ENCODE measurements at regions not wholly inside any gene's neighbourhood (a gene's known extent, or its start where the extent isn't known, plus 50 kb on each side); places are given as distances from the start of the nearest gene placed in this dataset.

DNA sequence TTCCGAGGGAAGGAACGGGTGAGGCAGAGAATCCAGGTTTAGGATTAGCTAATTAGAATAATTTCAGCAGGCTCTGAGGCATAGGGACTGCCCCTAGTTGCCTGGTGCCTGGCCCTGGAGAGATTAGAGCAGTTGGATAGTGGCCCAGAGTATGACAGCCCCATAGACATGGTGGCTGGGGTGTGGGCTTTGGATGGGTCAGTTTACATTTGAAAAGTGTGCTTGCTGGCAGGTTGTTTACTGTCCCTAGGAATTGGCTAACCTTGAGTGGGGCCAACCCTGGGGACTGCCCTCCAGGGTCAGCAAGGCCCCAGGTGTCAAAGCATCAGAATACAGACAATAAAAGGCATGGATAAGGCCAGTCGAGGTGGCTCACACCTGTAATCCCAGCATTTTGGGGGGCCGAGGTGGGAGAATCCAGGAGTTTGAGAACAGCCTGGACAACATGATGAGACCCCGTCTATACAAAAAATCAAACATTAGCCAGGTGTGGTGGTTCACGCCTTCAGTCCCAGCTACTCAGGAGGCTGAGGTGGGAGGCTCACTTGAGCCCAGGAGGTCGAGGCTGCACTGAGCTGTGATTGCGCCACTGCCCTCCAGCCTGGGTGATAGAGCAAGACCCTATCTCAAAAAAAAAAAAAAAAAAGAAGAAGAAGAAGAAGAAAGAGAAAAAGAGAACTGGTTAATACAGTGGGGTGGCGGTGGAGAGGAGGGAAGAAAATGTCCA is 182.3 kb upstream of the PWP1 start:
- TF ChIP-seq CTCF (conservative IDR thresholded peaks at IDR 0.05; ENCODE audit: low read depth, low read length) (no peak), EZH2 (IDR thresholded peaks at IDR 0.05; ENCODE audit: borderline replicate concordance, low read depth, low read length, poor library complexity, severe bottlenecking) (no peak)
- CTCF ChIA-PET = no interaction called here
- no TSS peak for BruUV-seq (replicated peaks)
- Histone ChIP-seq H3K4me1 (ENCODE audit: insufficient read depth, low read length, poor library complexity, severe bottlenecking) (peaks cover 9% of the 10 kb centered on the region), H3K27me3 (replicated peaks; ENCODE audit: insufficient read depth, low read depth, low read length, poor library complexity) (no peaks in the 10 kb centered on the region), H3K27ac (ENCODE audit: low read depth, low read length, poor library complexity, severe bottlenecking) (no peak overlapping the region), H3K9me3 (ENCODE audit: low read depth, low read length, poor library complexity, severe bottlenecking) (no peaks in the 10 kb centered on the region), H3K4me3 (ENCODE audit: low read depth, low read length, poor library complexity, severe bottlenecking) (no peak overlapping the region), H3K36me3 (ENCODE audit: insufficient read depth, low read length, poor library complexity, severe bottlenecking) (no peaks in the 10 kb centered on the region)
- POLR2A ChIA-PET (ENCODE audit: low non-redundant PET) = no interaction called here
- no peak for DNase-seq (ENCODE audit: low spot score)
- intact Hi-C loops (cut with micrococcal nuclease; ENCODE audit: unreplicated experiment) = no loop called here

DNA sequence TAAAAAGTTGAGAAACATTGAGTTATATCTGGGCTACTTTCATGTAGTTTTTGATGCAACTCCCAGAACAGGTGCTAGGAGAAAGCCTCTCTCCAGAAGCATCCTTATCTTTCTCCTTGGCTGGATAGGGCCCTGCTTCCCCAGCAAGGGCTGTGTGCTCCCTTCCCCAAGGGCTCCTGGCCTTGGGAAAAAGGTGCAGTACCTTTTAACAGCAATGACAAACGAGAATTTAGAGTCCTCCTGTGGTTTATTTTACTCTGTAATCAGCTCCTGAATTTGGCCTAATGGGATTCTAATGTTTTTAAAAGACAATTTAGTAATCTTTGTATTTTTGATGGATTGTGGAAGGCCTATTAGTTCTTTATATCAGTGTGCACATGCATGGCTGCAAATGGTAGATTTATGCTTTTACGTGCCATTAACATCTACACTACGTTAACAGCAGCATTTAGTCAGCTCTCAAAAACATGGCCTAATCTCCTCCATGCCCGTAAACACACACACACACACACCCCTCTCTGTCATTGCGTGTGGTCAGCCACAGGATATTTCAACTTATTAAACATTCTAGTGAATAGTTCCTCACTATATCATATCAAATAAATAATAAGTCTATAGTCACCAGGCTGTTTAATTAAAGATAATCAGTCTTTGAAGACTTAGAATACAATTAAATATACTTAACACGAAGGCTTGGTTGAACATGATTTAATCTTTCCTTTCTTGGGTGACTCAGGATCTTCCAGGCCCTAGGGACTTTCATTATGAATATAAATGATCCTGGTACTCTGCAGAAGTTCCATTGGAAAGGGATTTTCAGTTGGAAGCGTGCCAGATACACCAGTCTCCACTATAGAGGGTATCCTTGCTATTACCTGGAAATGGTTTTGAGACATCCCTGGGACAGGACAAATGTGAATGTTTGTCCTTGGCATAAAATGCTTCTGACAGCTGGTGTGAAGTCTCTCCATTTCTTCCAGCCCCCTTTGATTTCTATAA is 181.4 kb upstream of the PWP1 start:
- Histone ChIP-seq H3K4me1 (ENCODE audit: insufficient read depth, low read length, poor library complexity, severe bottlenecking) (peaks cover 9% of the 10 kb centered on the region), H3K4me3 (ENCODE audit: low read depth, low read length, poor library complexity, severe bottlenecking) (no peak overlapping the region), H3K36me3 (ENCODE audit: insufficient read depth, low read length, poor library complexity, severe bottlenecking) (no peaks in the 10 kb centered on the region), H3K9me3 (ENCODE audit: low read depth, low read length, poor library complexity, severe bottlenecking) (no peaks in the 10 kb centered on the region), H3K27ac (ENCODE audit: low read depth, low read length, poor library complexity, severe bottlenecking) (no peak overlapping the region), H3K27me3 (replicated peaks; ENCODE audit: insufficient read depth, low read depth, low read length, poor library complexity) (no peaks in the 10 kb centered on the region)
- ChIA-PET POLR2A (ENCODE audit: low non-redundant PET) (no interaction called here), CTCF (no interaction called here)
- no TSS peak for BruUV-seq (replicated peaks)
- intact Hi-C loops (cut with micrococcal nuclease; ENCODE audit: unreplicated experiment) = no loop called here
- DNase-seq (ENCODE audit: low spot score) = peak; percentile 75
- TF ChIP-seq CTCF (conservative IDR thresholded peaks at IDR 0.05; ENCODE audit: low read depth, low read length) = no peak
- TF ChIP-seq EZH2 (IDR thresholded peaks at IDR 0.05; ENCODE audit: borderline replicate concordance, low read depth, low read length, poor library complexity, severe bottlenecking) = no peak

DNA sequence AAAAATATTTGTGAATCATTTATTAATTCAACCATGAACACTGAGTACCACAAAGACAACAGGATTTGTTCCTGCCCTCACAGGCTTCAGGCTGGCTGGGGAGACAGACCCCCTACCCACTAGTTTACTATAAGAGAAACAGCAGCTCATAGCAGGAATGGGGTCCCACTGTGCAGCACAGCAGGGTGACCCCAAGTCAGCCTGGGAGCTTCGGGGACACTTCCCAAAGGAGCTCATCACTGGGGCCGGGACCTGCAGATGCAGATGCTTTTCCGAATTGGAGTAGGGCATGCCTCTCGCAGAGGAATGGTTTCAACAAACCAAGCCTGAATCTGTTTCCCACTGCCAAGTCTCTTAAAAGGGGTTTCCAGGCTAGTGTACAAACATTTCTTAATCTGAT is 176.2 kb upstream of the PWP1 start:
- no peak overlapping the region for H3K4me3 ChIP-seq (ENCODE audit: low read depth, low read length, poor library complexity, severe bottlenecking)
- H3K9me3 ChIP-seq (ENCODE audit: low read depth, low read length, poor library complexity, severe bottlenecking) = no peaks in the 10 kb centered on the region
- CTCF ChIA-PET = no interaction called here
- BruUV-seq (replicated peaks) = no TSS peak
- intact Hi-C loops (cut with micrococcal nuclease; ENCODE audit: unreplicated experiment) = no loop called here
- H3K27ac ChIP-seq (ENCODE audit: low read depth, low read length, poor library complexity, severe bottlenecking) = no peak overlapping the region
- H3K36me3 ChIP-seq (ENCODE audit: insufficient read depth, low read length, poor library complexity, severe bottlenecking) = no peaks in the 10 kb centered on the region
- POLR2A ChIA-PET (ENCODE audit: low non-redundant PET) = no interaction called here
- H3K27me3 ChIP-seq (replicated peaks; ENCODE audit: insufficient read depth, low read depth, low read length, poor library complexity) = no peaks in the 10 kb centered on the region
- TF ChIP-seq CTCF (conservative IDR thresholded peaks at IDR 0.05; ENCODE audit: low read depth, low read length) (no peak), EZH2 (IDR thresholded peaks at IDR 0.05; ENCODE audit: borderline replicate concordance, low read depth, low read length, poor library complexity, severe bottlenecking) (no peak)
- DNase-seq (ENCODE audit: low spot score) = no peak
- peaks cover 1% of the 10 kb centered on the region for H3K4me1 ChIP-seq (ENCODE audit: insufficient read depth, low read length, poor library complexity, severe bottlenecking)
